ENCODE measurements at regions not wholly inside any gene's neighbourhood (a gene's known extent, or its start where the extent isn't known, plus 50 kb on each side); places are given as distances from the start of the nearest gene placed in this dataset.

DNA sequence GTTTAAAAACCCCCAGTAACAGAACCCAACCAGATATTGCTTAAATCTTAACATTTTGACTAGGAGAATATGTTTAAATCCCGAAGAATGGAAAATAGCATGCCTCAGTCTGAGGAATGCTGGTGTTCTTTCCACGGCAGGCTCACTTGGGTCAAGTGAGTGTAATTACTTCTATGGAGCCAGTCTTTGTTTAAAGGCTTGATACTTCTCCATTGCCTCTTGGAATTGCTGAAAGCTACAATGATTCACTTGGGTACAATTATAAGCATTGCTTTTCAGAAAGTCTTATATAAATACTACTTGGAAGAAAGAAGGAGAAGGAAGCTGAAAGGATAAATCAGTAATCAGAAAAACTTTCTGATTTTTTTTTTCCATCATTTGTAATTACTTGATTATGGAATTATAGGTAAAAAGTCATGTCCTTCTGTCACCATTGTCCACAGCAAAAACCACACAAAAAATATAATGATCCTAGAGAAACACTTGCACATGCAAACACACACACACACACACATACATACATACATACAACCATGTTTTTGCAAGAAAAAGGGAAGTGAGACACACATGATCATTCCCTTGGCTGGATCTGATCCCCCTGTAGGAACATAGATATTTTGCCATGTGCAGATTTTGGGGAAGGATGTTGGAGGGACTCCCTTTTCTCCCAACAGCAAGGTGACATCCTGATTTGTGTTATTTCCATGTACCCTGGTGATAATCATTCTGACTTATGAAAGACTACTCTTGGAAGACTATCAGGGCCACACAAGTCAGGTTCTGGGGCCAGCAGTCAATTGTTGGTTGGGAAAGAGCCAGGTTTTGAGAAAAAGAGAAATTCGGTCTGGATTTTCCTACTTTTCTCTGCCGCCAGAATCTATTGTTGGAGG is 396.0 kb upstream of the BTBD3 start:
- no peak overlapping the region for H3K27ac ChIP-seq

DNA sequence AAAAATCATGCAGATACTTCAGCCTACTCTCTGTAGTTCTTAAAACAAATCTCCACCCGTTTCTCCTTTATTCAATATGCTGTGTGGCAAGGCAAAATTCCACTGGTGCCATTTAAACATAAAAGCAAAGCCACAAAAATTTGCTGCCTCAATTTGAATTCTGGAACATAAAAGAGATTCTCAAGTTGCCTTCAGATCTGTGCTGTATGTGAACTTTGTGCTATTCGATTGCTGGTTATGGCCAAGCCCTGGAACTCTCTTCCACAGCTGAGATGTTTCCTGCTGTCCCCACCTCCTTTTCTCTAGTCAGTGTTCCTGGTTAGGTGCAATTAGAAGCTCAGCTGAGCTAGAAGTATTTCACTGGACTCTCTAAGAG is 395.3 kb upstream of the BTBD3 start:
- Histone ChIP-seq H3K27me3 (no peaks in the 10 kb centered on the region), H3K9me3 (no peaks in the 10 kb centered on the region), H3K36me3 (no peaks in the 10 kb centered on the region), H3K4me1 (no peaks in the 10 kb centered on the region), H3K4me3 (no peak overlapping the region), H3K27ac (no peak overlapping the region)
- intact Hi-C loops (cut with DNase I; ENCODE audit: low total_unique reads): no loop called here
- DNase-seq: no peak
- TF ChIP-seq, protein P1, sequence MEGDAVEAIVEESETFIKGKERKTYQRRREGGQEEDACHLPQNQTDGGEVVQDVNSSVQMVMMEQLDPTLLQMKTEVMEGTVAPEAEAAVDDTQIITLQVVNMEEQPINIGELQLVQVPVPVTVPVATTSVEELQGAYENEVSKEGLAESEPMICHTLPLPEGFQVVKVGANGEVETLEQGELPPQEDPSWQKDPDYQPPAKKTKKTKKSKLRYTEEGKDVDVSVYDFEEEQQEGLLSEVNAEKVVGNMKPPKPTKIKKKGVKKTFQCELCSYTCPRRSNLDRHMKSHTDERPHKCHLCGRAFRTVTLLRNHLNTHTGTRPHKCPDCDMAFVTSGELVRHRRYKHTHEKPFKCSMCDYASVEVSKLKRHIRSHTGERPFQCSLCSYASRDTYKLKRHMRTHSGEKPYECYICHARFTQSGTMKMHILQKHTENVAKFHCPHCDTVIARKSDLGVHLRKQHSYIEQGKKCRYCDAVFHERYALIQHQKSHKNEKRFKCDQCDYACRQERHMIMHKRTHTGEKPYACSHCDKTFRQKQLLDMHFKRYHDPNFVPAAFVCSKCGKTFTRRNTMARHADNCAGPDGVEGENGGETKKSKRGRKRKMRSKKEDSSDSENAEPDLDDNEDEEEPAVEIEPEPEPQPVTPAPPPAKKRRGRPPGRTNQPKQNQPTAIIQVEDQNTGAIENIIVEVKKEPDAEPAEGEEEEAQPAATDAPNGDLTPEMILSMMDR (IDR thresholded peaks at IDR 0.05): no peak
- no peak for TF ChIP-seq POLR2A (IDR thresholded peaks at IDR 0.05)

More for the DNA sequence above, 396.0 kb upstream of the BTBD3 start:
- intact Hi-C loops (cut with DNase I; ENCODE audit: low total_unique reads): no loop called here
- TF ChIP-seq, protein P1 (IDR thresholded peaks at IDR 0.05): no peak
- TF ChIP-seq POLR2A (IDR thresholded peaks at IDR 0.05): no peak
- H3K4me1 ChIP-seq: no peaks in the 10 kb centered on the region
- no peaks in the 10 kb centered on the region for H3K36me3 ChIP-seq
- DNase-seq: no peak
- no peak overlapping the region for H3K4me3 ChIP-seq
- H3K9me3 ChIP-seq: no peaks in the 10 kb centered on the region
- no peaks in the 10 kb centered on the region for H3K27me3 ChIP-seq

GRCh38 chr20:11529047-11529446 is 388.6 kb upstream of the BTBD3 start:
- no peak overlapping the region for H3K27ac ChIP-seq
- H3K36me3 ChIP-seq: no peaks in the 10 kb centered on the region
- H3K4me3 ChIP-seq: no peak overlapping the region
- H3K9me3 ChIP-seq: no peaks in the 10 kb centered on the region
- no peak for DNase-seq
- TF ChIP-seq, protein P1 (IDR thresholded peaks at IDR 0.05): no peak
- TF ChIP-seq POLR2A (IDR thresholded peaks at IDR 0.05): no peak
- intact Hi-C loops (cut with DNase I; ENCODE audit: low total_unique reads): no loop called here
- H3K4me1 ChIP-seq: no peaks in the 10 kb centered on the region
- H3K27me3 ChIP-seq: no peaks in the 10 kb centered on the region

DNA sequence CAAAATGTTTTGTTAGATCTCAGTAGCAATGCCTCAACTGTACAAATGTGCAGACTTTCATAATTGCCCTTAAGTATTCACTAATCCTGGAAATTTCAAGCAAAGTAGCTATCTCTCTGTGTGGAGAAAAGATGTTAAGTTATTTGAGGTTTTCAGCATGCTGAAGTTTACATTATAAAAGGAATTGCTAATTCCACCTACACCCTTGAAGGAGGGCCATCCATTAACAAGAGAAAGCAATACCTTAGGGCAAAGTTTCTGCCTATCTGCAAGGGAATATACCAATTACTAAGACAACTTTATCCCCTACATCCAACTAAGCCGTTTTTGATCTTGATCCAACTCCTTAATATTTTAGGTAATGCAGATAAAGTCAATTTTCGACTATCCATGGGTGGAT is 380.7 kb upstream of the BTBD3 start:
- Histone ChIP-seq H3K27ac (no peak overlapping the region), H3K4me1 (no peaks in the 10 kb centered on the region), H3K4me3 (no peak overlapping the region), H3K36me3 (no peaks in the 10 kb centered on the region), H3K27me3 (no peaks in the 10 kb centered on the region), H3K9me3 (no peaks in the 10 kb centered on the region)
- DNase-seq: no peak
- intact Hi-C loops (cut with DNase I; ENCODE audit: low total_unique reads): no loop called here
- TF ChIP-seq, protein P1 (IDR thresholded peaks at IDR 0.05): no peak
- TF ChIP-seq POLR2A (IDR thresholded peaks at IDR 0.05): no peak

- intact Hi-C loops (cut with DNase I; ENCODE audit: low total_unique reads): no loop called here
- H3K27me3 ChIP-seq: no peaks in the 10 kb centered on the region
- H3K4me1 ChIP-seq: no peaks in the 10 kb centered on the region
- no peak overlapping the region for H3K4me3 ChIP-seq
- DNase-seq: no peak
- no peaks in the 10 kb centered on the region for H3K36me3 ChIP-seq
- no peak overlapping the region for H3K27ac ChIP-seq
- no peaks in the 10 kb centered on the region for H3K9me3 ChIP-seq
- TF ChIP-seq POLR2A (IDR thresholded peaks at IDR 0.05): no peak
- TF ChIP-seq, protein P1 (IDR thresholded peaks at IDR 0.05): no peak
Measured at GRCh38 chr20:11539450-11539849, 378.2 kb upstream of the BTBD3 start.

Data from uterus (tissue), 3 donors.